GM12878 (cell line): ENCODE measurements at regions not wholly inside any gene's neighbourhood (a gene's known extent, or its start where the extent isn't known, plus 50 kb on each side); places are given as distances from the start of the nearest gene placed in this dataset.

ENCODE experiments used
- ATAC-seq: fragments of 200-7000 bp; cut with Tn5 transposase; 3 replicates; pipeline ENCODE4 v1.9.1; 2020; ENCODE audit warnings: mild to moderate bottlenecking, moderate library complexity
- BruUV-seq: library from RNA; stranded (reverse); fragments of 400-500 nt; replicated peaks from 2 replicates; lab custom pipeline; 2021; lab: Mats Ljungman, UMichigan
- CTCF ChIA-PET: fragments of 300-600 bp; sonication (Branson Sonifier 250); formaldehyde crosslinking; extraction: SDS; loops from one replicate; lab custom pipeline; 2021; ENCODE audit warnings: inconsistent platforms; lab: Yijun Ruan, JAX
- POLR2A ChIA-PET: fragments of 350-600 bp; formaldehyde crosslinking; extraction: SDS; loops from one replicate; lab custom pipeline; 2021; ENCODE audit warnings: inconsistent platforms; lab: Charles Lee
- RAD21 ChIA-PET: fragments of 300-600 bp; sonication (Branson Sonifier 250); formaldehyde crosslinking; loops from one replicate; lab custom pipeline; 2023; ENCODE audit warnings: antibody characterized with exemption; ENCODE audit not compliant: unreplicated experiment; lab: Charles Lee
- SMC1A ChIA-PET: fragments of 300-600 bp; sonication (Branson Sonifier 250); formaldehyde crosslinking; loops from one replicate; lab custom pipeline; 2023; ENCODE audit not compliant: unreplicated experiment, uncharacterized antibody; lab: Charles Lee
- DNase-seq: peaks from one replicate; pipeline ENCODE4 v3.0.0-alpha.2; 2011; ENCODE audit warnings: low read depth, low spot score
- FAIRE-seq: peaks from 3 replicates; lab custom pipeline; 2011; peaks lifted over from hg19 to GRCh38; lab: Jason Lieb, UNC
- H2AFZ ChIP-seq: 2 replicates; pipeline ENCODE4 v1.6.0; 2011; ENCODE audit warnings: low read depth, low read length, control low read depth; ENCODE audit not compliant: control insufficient read depth
- H3K27ac ChIP-seq: 2 replicates; pipeline ENCODE4 v1.5.1; 2011; ENCODE audit warnings: control low read depth; ENCODE audit not compliant: control insufficient read depth, insufficient read depth
- H3K27me3 ChIP-seq, 2 experiments: replicated peaks in 1 of 2; 2 replicates each; pipeline versions ENCODE4 v1.6.0 to v1.6.1; 2011; ENCODE audit warnings: low read length in 1 of 2; ENCODE audit not compliant: control insufficient read depth in 2 of 2, insufficient read depth in 2 of 2
- H3K36me3 ChIP-seq, 2 experiments: 2 replicates each; pipeline ENCODE4 v1.5.1; 2011; ENCODE audit warnings: low read length in 1 of 2; ENCODE audit not compliant: control insufficient read depth in 2 of 2, insufficient read depth in 2 of 2
- H3K4me1 ChIP-seq: 2 replicates; pipeline ENCODE4 v1.6.1; 2011; ENCODE audit warnings: mild to moderate bottlenecking, low read length, moderate library complexity, mixed read lengths; ENCODE audit not compliant: control insufficient read depth, insufficient read depth
- H3K4me2 ChIP-seq: 2 replicates; pipeline ENCODE4 v1.6.0; 2011; ENCODE audit warnings: control low read depth; ENCODE audit not compliant: control insufficient read depth, insufficient read depth
- H3K4me3 ChIP-seq: fragments of 200-600 bp; sonication (generic); 2 replicates; pipeline ENCODE4 v1.5.1; 2016
- H3K79me2 ChIP-seq: 2 replicates; pipeline ENCODE4 v1.6.0; 2011; ENCODE audit warnings: low read length; ENCODE audit not compliant: control insufficient read depth, insufficient read depth
- H3K9ac ChIP-seq: 2 replicates; pipeline ENCODE4 v1.8.0; 2011; ENCODE audit warnings: low read length, control low read depth, mixed read lengths; ENCODE audit not compliant: control insufficient read depth, insufficient read depth
- H3K9me3 ChIP-seq: replicated peaks from 3 replicates; pipeline ENCODE4 v1.5.1; 2011; ENCODE audit warnings: mild to moderate bottlenecking, low read length; ENCODE audit not compliant: control insufficient read depth, insufficient read depth
- H4K20me1 ChIP-seq: 2 replicates; pipeline ENCODE4 v1.6.0; 2011; ENCODE audit not compliant: control insufficient read depth, insufficient read depth
- ETV6 ChIP-seq, 2 experiments: fragments of 450-650 bp in 1 of 2; IDR thresholded peaks in 1 of 2; conservative IDR thresholded peaks in 1 of 2; 2 replicates each; pipeline ENCODE4 v1.6.1; 2014; ENCODE audit warnings: antibody characterized with exemption in 1 of 2, borderline replicate concordance in 1 of 2, low read depth in 1 of 2, mild to moderate bottlenecking in 1 of 2, moderate library complexity in 1 of 2
- HCFC1 ChIP-seq: fragments of 150-350 bp; IDR thresholded peaks from 2 replicates; pipeline ENCODE4 v1.6.1; 2014; ENCODE audit warnings: low read length
- MEF2A ChIP-seq: IDR thresholded peaks from 2 replicates; pipeline ENCODE4 v1.6.1; 2011; ENCODE audit warnings: low read depth, mild to moderate bottlenecking, low read length, moderate library complexity; ENCODE audit not compliant: insufficient read depth
- MYB ChIP-seq: fragments of 150-350 bp; IDR thresholded peaks from 2 replicates; pipeline ENCODE4 v1.6.1; 2014; ENCODE audit warnings: mild to moderate bottlenecking, low read depth, low read length, borderline replicate concordance
- POLR2A ChIP-seq: IDR thresholded peaks from 2 replicates; pipeline ENCODE4 v1.6.1; 2011; ENCODE audit warnings: low read depth, mild to moderate bottlenecking, low read length
- PRDM15 ChIP-seq: fragments of 450-650 bp; formaldehyde crosslinking; IDR thresholded peaks from 2 replicates; pipeline ENCODE4 v1.4.0; 2020; ENCODE audit warnings: mild to moderate bottlenecking, moderate library complexity
- RELA ChIP-seq: fragments of 450-650 bp; IDR thresholded peaks from 2 replicates; pipeline ENCODE4 v1.8.0; 2014; ENCODE audit warnings: borderline replicate concordance; ENCODE audit not compliant: partially characterized antibody
- REST ChIP-seq: IDR thresholded peaks from 2 replicates; pipeline ENCODE4 v1.6.1; 2012; ENCODE audit warnings: mild to moderate bottlenecking, low read depth, low read length
- RFX5 ChIP-seq: IDR thresholded peaks from 2 replicates; pipeline ENCODE4 v1.6.1; 2011; ENCODE audit warnings: low read depth, low read length, improper control_type of control experiment
- STAT1 ChIP-seq: fragments of 450-650 bp; conservative IDR thresholded peaks from 2 replicates; pipeline ENCODE4 v1.6.1; 2014; ENCODE audit warnings: antibody characterized with exemption, mild to moderate bottlenecking
- YY1 ChIP-seq: IDR thresholded peaks from 2 replicates; pipeline ENCODE4 v1.6.1; 2011; ENCODE audit warnings: low read depth, mild to moderate bottlenecking, low read length
- ZBTB11 ChIP-seq: fragments of 450-650 bp; formaldehyde crosslinking; IDR thresholded peaks from 2 replicates; pipeline ENCODE4 v1.5.0; 2022; ENCODE audit warnings: mild to moderate bottlenecking, missing genetic modification characterization
- ZNF207 ChIP-seq: fragments of 450-650 bp; IDR thresholded peaks from 2 replicates; pipeline ENCODE4 v1.6.1; 2014; ENCODE audit warnings: antibody characterized with exemption, mild to moderate bottlenecking, borderline replicate concordance
- WGBS: methylation state at CpG from one replicate; pipeline ENCODE4 v1.1.6; 2016; ENCODE audit warnings: low lambda C conversion rate; ENCODE audit not compliant: insufficient replicate concordance, insufficient coverage; ENCODE audit errors: missing lambda C conversion rate; 5-methylcytosine and 5-hydroxymethylcytosine counted together
- in situ Hi-C: fragments of 300-500 bp; cut with MboI; formaldehyde crosslinking; loops from 9 replicates; pipeline ENCODE4 v1.14.3; 2018; ENCODE audit warnings: mixed read lengths
- intact Hi-C: fragments of 100-400 bp; cut with micrococcal nuclease; formaldehyde crosslinking; loops from one replicate; pipeline ENCODE4 v1.14.2; 2022; ENCODE audit not compliant: unreplicated experiment

- ATAC-seq = no peak
- Histone ChIP-seq H3K79me2 (no peaks in the 10 kb centered on the region), H4K20me1 (no peaks in the 10 kb centered on the region), H3K4me1 (peaks cover 13% of the 10 kb centered on the region), H3K4me3 (no peak overlapping the region), H3K27ac (no peak overlapping the region), H3K9me3 (no peaks in the 10 kb centered on the region), H3K4me2 (no peak overlapping the region), H3K27me3 (no peaks in the 10 kb centered on the region), H3K9ac (no peak overlapping the region), H2AFZ (no peak overlapping the region), H3K36me3 (no peaks in the 10 kb centered on the region)
- TF ChIP-seq POLR2A = no peak
- no peak for TF ChIP-seq RFX5
- TF ChIP-seq REST = no peak
- no peak for TF ChIP-seq MYB
- no peak for TF ChIP-seq MEF2A
- TF ChIP-seq ETV6 (conservative IDR thresholded peaks at IDR 0.05 in 1 of 2, IDR thresholded peaks at IDR 0.05 in 1 of 2; ENCODE audit: borderline replicate concordance in 1 of 2, low read depth in 1 of 2) = no peak
- TF ChIP-seq STAT1 = no peak
- no peak for TF ChIP-seq RELA
- TF ChIP-seq ZBTB11 (CRISPR knock-in tag) = no peak
- TF ChIP-seq YY1 = no peak
- TF ChIP-seq PRDM15 (CRISPR knock-in tag) = no peak
- no peak for TF ChIP-seq HCFC1
- no peak for TF ChIP-seq ZNF207
- CTCF ChIA-PET = no interaction called here
- RAD21 ChIA-PET = no interaction called here
- SMC1A ChIA-PET = no interaction called here
- FAIRE-seq = no peak
- in situ Hi-C loops (no loop called here), intact Hi-C loops (no loop called here)
- POLR2A ChIA-PET = no interaction called here
- WGBS = 48% methylated on average over 8 of the region's 8 CpGs
- no peak for DNase-seq
- BruUV-seq = no TSS peak
Measured at GRCh38 chr20:50436696-50437095, 73.5 kb upstream of the PTPN1 start.
